NCI-H146 treated with DMSO at 0.1 percent for 48 hours (cell line): ENCODE measurements at regions not wholly inside any gene's neighbourhood (a gene's known extent, or its start where the extent isn't known, plus 50 kb on each side); places are given as distances from the start of the nearest gene placed in this dataset.
A peak's percentile ranks its signal among the peaks of the same experiment; 100 is the strongest.

Source experiments
- DNase-seq: peaks from one replicate; lab custom pipeline; 2025; ENCODE audit not compliant: unreplicated experiment; lab: John Stamatoyannopoulos, UW

GRCh38 chr7:96495751-96496216 lies 173.9 kb upstream of the SLC25A13 start:
- peak; percentile 89 for DNase-seq

GRCh38 chr7:96486681-96487080 lies 164.8 kb upstream of the SLC25A13 start:
- DNase-seq = no peak

GRCh38 chr7:96484845-96485244 lies 162.9 kb upstream of the SLC25A13 start:
- DNase-seq = no peak

- DNase-seq = no peak
Observed at GRCh38 chr7:96484091-96484490, 162.2 kb upstream of the SLC25A13 start.

- no peak for DNase-seq
Observed at GRCh38 chr7:96481796-96482195, 159.9 kb upstream of the SLC25A13 start.

GRCh38 chr7:96479015-96479645 lies 157.2 kb upstream of the SLC25A13 start:
- no peak for DNase-seq

GRCh38 chr7:96471606-96472005 lies 149.7 kb upstream of the SLC25A13 start:
- DNase-seq = no peak

GRCh38 chr7:96452146-96452545 lies 130.2 kb upstream of the SLC25A13 start:
- no peak for DNase-seq

- DNase-seq = no peak
Observed at GRCh38 chr7:96449094-96449493, 127.2 kb upstream of the SLC25A13 start.

GRCh38 chr7:96447109-96447645 lies 125.3 kb upstream of the SLC25A13 start:
- no peak for DNase-seq

- no peak for DNase-seq
Observed at GRCh38 chr7:96441436-96442084, 119.7 kb upstream of the SLC25A13 start.

- no peak for DNase-seq
Observed at GRCh38 chr7:96440328-96440727, 118.4 kb upstream of the SLC25A13 start.

- DNase-seq = no peak
Observed at GRCh38 chr7:96436880-96437279, 115.0 kb upstream of the SLC25A13 start.

- DNase-seq = no peak
Observed at GRCh38 chr7:96430356-96430755, 108.5 kb upstream of the SLC25A13 start.

GRCh38 chr7:96427143-96427542 lies 105.2 kb upstream of the SLC25A13 start:
- DNase-seq = no peak

GRCh38 chr7:96426685-96427084 lies 104.8 kb upstream of the SLC25A13 start:
- DNase-seq = no peak

GRCh38 chr7:96426027-96426426 lies 104.1 kb upstream of the SLC25A13 start:
- DNase-seq = no peak

GRCh38 chr7:96424411-96424810 lies 102.5 kb upstream of the SLC25A13 start:
- DNase-seq = no peak

GRCh38 chr7:96422388-96422787 lies 100.5 kb upstream of the SLC25A13 start:
- DNase-seq = no peak

- no peak for DNase-seq
Observed at GRCh38 chr7:96418581-96418980, 96.7 kb upstream of the SLC25A13 start.

GRCh38 chr7:96417784-96418183 lies 95.9 kb upstream of the SLC25A13 start:
- DNase-seq = no peak

GRCh38 chr7:96416599-96416998 lies 94.7 kb upstream of the SLC25A13 start:
- peak; percentile 69 for DNase-seq

GRCh38 chr7:96416116-96416515 lies 94.2 kb upstream of the SLC25A13 start:
- DNase-seq = no peak
